ENCODE measurements at regions not wholly inside any gene's neighbourhood (a gene's known extent, or its start where the extent isn't known, plus 50 kb on each side); places are given as distances from the start of the nearest gene placed in this dataset.

GRCh38 chr14:45787167-45787566, 534.2 kb upstream of the MIS18BP1 start:
- H3K4me3 ChIP-seq: no peak overlapping the region
- H3K9me2 ChIP-seq (replicated peaks; ENCODE audit: insufficient read depth): no peaks in the 10 kb centered on the region
- no peaks in the 10 kb centered on the region for H4K20me1 ChIP-seq (ENCODE audit: insufficient read depth, poor library complexity, severe bottlenecking)
- H3K4me2 ChIP-seq: no peak overlapping the region
- no peaks in the 10 kb centered on the region for H3K9me3 ChIP-seq (ENCODE audit: low read depth)
- H3K27ac ChIP-seq: peak overlapping the region; percentile 88
- TF ChIP-seq EZH2 (IDR thresholded peaks at IDR 0.05; ENCODE audit: borderline replicate concordance) (no peak), CTCF (IDR thresholded peaks at IDR 0.05; ENCODE audit: poor library complexity) (no peak), EZH2phosphoT487 (IDR thresholded peaks at IDR 0.05; ENCODE audit: low read depth, severe bottlenecking, unreplicated experiment) (no peak)
- no peak overlapping the region for H2AFZ ChIP-seq
- 92% methylated on average over 2 of the region's 2 CpGs for WGBS (ENCODE audit: low lambda C conversion rate, missing lambda C conversion rate)
- no peaks in the 10 kb centered on the region for H3K36me3 ChIP-seq (replicated peaks; ENCODE audit: insufficient read depth, low read depth)
- no peaks in the 10 kb centered on the region for H3K79me2 ChIP-seq
- DNase-seq (ENCODE audit: low spot score): no peak
- H3K4me1 ChIP-seq (ENCODE audit: insufficient read depth): peaks cover 7% of the 10 kb centered on the region
- no peaks in the 10 kb centered on the region for H3K27me3 ChIP-seq

- TF ChIP-seq EZH2 (IDR thresholded peaks at IDR 0.05; ENCODE audit: borderline replicate concordance) (no peak), CTCF (IDR thresholded peaks at IDR 0.05; ENCODE audit: poor library complexity) (no peak), EZH2phosphoT487 (IDR thresholded peaks at IDR 0.05; ENCODE audit: low read depth, severe bottlenecking, unreplicated experiment) (no peak)
- Histone ChIP-seq H3K36me3 (replicated peaks; ENCODE audit: insufficient read depth, low read depth) (no peaks in the 10 kb centered on the region), H3K79me2 (no peaks in the 10 kb centered on the region), H2AFZ (no peak overlapping the region), H3K9me2 (replicated peaks; ENCODE audit: insufficient read depth) (no peaks in the 10 kb centered on the region), H3K9me3 (ENCODE audit: low read depth) (no peaks in the 10 kb centered on the region), H3K27me3 (no peaks in the 10 kb centered on the region), H3K27ac (peak overlapping the region; percentile 88), H4K20me1 (ENCODE audit: insufficient read depth, poor library complexity, severe bottlenecking) (no peaks in the 10 kb centered on the region), H3K4me3 (no peak overlapping the region), H3K4me1 (ENCODE audit: insufficient read depth) (peaks cover 7% of the 10 kb centered on the region), H3K4me2 (no peak overlapping the region)
- no peak for DNase-seq (ENCODE audit: low spot score)
- WGBS (ENCODE audit: low lambda C conversion rate, missing lambda C conversion rate): 88% methylated on average over 1 of the region's 1 CpG
Measured at GRCh38 chr14:45786266-45786665, 533.3 kb upstream of the MIS18BP1 start.

GRCh38 chr14:45785240-45785639, 532.2 kb upstream of the MIS18BP1 start:
- H3K9me2 ChIP-seq (replicated peaks; ENCODE audit: insufficient read depth): no peaks in the 10 kb centered on the region
- H3K27ac ChIP-seq: peak overlapping the region; percentile 88

More at GRCh38 chr14:45785240-45785639, 532.2 kb upstream of the MIS18BP1 start:
- Histone ChIP-seq H2AFZ (no peak overlapping the region), H3K36me3 (replicated peaks; ENCODE audit: insufficient read depth, low read depth) (no peaks in the 10 kb centered on the region), H3K4me2 (peak overlapping the region; percentile 22), H3K9me3 (ENCODE audit: low read depth) (no peaks in the 10 kb centered on the region), H3K4me3 (no peak overlapping the region), H3K27me3 (no peaks in the 10 kb centered on the region), H4K20me1 (ENCODE audit: insufficient read depth, poor library complexity, severe bottlenecking) (no peaks in the 10 kb centered on the region), H3K79me2 (no peaks in the 10 kb centered on the region), H3K4me1 (ENCODE audit: insufficient read depth) (peaks cover 7% of the 10 kb centered on the region)
- no peak for TF ChIP-seq EZH2 (IDR thresholded peaks at IDR 0.05; ENCODE audit: borderline replicate concordance)
- TF ChIP-seq EZH2phosphoT487 (IDR thresholded peaks at IDR 0.05; ENCODE audit: low read depth, severe bottlenecking, unreplicated experiment): no peak
- TF ChIP-seq CTCF (IDR thresholded peaks at IDR 0.05; ENCODE audit: poor library complexity): no peak
- DNase-seq (ENCODE audit: low spot score): peak; percentile 39
- 35% methylated on average over 1 of the region's 1 CpG for WGBS (ENCODE audit: low lambda C conversion rate, missing lambda C conversion rate)
